ENCODE measurements at regions not wholly inside any gene's neighbourhood (a gene's known extent, or its start where the extent isn't known, plus 50 kb on each side); places are given as distances from the start of the nearest gene placed in this dataset.

GRCh38 chr2:129641371-129641770 is 338.1 kb upstream of the RAB6C start:
- no peak for TF ChIP-seq ETV6 (CRISPR knock-in tag; IDR thresholded peaks at IDR 0.05)
- TF ChIP-seq NFYB (CRISPR knock-in tag; conservative IDR thresholded peaks at IDR 0.05; ENCODE audit: low read depth): no peak
- no peak for TF ChIP-seq PRDM15 (CRISPR knock-in tag; IDR thresholded peaks at IDR 0.05)
- no peak for TF ChIP-seq MLX (CRISPR knock-in tag; IDR thresholded peaks at IDR 0.05)
- TF ChIP-seq ZNF281 (CRISPR knock-in tag; IDR thresholded peaks at IDR 0.05): no peak
- TF ChIP-seq NR3C1 (CRISPR knock-in tag; conservative IDR thresholded peaks at IDR 0.05; ENCODE audit: low read depth): no peak
- TF ChIP-seq ZNF671 (CRISPR knock-in tag; IDR thresholded peaks at IDR 0.05): no peak
- no peak for TF ChIP-seq TEAD1 (CRISPR knock-in tag; IDR thresholded peaks at IDR 0.05)
- no peak for TF ChIP-seq PRRX2 (CRISPR knock-in tag; IDR thresholded peaks at IDR 0.05)
- no peak for TF ChIP-seq TP53 (CRISPR knock-in tag; IDR thresholded peaks at IDR 0.05)
- no peak for TF ChIP-seq GTF2I (CRISPR knock-in tag; conservative IDR thresholded peaks at IDR 0.05)
- TF ChIP-seq E2F1 (CRISPR knock-in tag; IDR thresholded peaks at IDR 0.05): no peak
- no peak for TF ChIP-seq ZNF263 (CRISPR knock-in tag; IDR thresholded peaks at IDR 0.05; ENCODE audit: low read depth)
- no peak for TF ChIP-seq HMGA2 (CRISPR knock-in tag; IDR thresholded peaks at IDR 0.05)
- TF ChIP-seq NR1H2 (CRISPR knock-in tag; IDR thresholded peaks at IDR 0.05): no peak
- TF ChIP-seq TEAD4 (CRISPR knock-in tag; IDR thresholded peaks at IDR 0.05): no peak
- no peak for TF ChIP-seq FOXJ3 (CRISPR knock-in tag; IDR thresholded peaks at IDR 0.05; ENCODE audit: borderline replicate concordance)
- TF ChIP-seq JAZF1 (CRISPR knock-in tag; IDR thresholded peaks at IDR 0.05): no peak
- TF ChIP-seq ZSCAN18 (CRISPR knock-in tag; IDR thresholded peaks at IDR 0.05): no peak
- no peak for TF ChIP-seq ZNF121 (CRISPR knock-in tag; IDR thresholded peaks at IDR 0.05)
- Mint-ChIP-seq H3K36me3 (no peaks in the 10 kb centered on the region), H3K9me3 (no peaks in the 10 kb centered on the region), H3K4me3 (no peak overlapping the region), H3K27me3 (ENCODE audit: low read depth) (no peaks in the 10 kb centered on the region), H3K27ac (no peak overlapping the region), H3K4me1 (peaks cover 8% of the 10 kb centered on the region)
- ChIA-PET POLR2A (no interaction called here), CTCF (no interaction called here)
- DNase-seq (ENCODE audit: low spot score): no peak
- ATAC-seq: no peak; the same call in 1 of the 2 replicates
